ENCODE measurements at regions not wholly inside any gene's neighbourhood (a gene's known extent, or its start where the extent isn't known, plus 50 kb on each side); places are given as distances from the start of the nearest gene placed in this dataset.

DNA sequence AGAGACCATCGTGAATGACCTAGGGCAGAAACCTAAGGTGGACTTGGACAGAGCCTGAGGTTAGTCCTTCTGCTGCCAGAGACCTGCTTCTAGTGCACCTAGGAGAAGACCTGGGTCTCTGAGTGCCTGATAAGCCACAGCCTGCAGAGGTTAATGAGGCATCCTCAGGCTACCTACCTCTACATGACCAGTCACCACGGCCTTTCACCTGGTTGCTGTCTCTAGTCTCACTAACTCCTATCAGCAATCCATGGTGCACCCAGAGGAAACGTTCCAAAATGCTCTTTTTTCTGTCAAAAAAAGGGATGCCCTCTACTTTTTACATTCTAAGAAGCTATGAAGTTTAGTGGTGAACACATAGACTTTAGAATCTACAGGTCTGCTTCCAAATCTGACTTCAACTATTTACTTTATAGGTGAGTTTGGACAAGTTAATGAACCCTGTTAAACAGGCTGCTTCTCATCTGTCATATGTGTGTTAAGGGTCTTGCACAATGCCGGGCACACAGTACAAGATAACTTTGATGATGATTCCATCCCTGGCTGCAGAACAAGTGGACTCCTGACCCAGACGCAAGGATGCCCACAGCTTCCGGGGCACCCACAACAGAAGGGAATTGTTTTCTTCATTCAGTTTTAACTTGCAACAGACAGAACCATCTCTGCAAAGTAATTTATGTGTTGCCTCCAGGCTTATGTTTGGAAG, 469.9 kb upstream of the CDH5 start:
- no peak for DNase-seq

DNA sequence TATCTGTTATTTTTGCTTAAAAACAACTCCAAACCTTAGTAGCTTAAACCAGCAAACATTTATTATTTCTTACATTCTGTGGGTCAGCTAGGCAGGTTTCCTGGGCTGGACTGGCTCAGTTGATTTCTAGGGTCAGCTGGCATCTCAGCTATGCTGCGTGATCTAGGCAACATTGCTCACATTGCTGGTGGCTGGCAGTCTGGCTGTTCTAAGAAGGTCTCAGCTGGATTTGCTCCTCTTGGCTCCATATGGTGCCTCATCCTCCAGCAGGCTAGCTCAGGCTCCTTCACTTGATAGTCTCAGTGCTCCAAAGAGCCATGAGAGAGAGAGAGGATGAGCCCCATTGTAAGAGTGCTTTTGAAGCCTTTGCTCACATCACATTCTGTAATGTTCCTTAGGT, 470.6 kb upstream of the CDH5 start:
- DNase-seq: no peak

- no peak for DNase-seq
These were observed 471.0 kb upstream of the CDH5 start for GRCh38 chr16:65895486-65895885.

- DNase-seq: no peak
These were observed 476.3 kb upstream of the CDH5 start for GRCh38 chr16:65890203-65890602.

DNA sequence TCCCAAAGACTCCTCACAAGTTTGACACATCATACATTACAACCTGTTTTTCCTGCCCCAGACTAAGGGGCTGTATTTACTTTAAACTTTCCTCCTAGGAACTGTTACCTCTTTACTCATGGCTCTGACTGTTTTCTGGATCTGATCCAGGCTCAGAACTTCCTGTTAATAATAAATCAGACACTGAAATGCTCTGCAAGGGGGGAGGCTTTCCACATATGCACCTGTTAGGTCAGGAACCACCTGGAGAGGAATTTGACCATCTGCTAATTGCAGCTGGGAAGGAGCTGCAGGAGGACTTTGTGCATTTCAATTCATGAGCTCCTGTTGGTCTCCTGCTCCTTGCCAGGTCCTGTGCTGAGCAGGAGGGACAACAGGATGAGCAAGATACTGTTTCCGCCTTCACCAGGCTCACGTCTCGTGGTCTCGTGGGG, 476.9 kb upstream of the CDH5 start:
- peak in 2 of 3 donors; percentile 5 to 22 for DNase-seq

GRCh38 chr16:65888201-65888600, 478.3 kb upstream of the CDH5 start:
- DNase-seq: no peak

DNA sequence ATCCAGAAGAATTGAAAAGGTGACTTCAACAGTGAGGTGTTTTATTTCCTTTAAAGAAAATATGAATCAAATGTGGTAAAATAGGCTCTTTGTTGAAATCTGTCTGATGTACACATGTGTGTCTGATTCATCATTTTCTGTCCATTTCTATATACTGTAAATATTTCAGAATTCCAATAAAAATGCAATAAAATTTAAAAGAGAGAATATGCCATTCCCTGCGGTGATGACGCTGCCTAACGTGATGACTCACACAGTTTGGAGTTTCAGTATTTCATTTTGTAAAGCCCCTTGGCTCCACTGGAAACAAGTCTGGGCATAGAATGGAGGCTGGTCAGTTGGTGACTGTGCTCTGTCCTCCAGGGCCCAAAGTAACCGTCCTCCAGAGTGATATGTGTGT, 482.5 kb upstream of the CDH5 start:
- DNase-seq: peak in 1 of 3 donors; percentile 14

- DNase-seq: no peak
These were observed 488.1 kb upstream of the CDH5 start for GRCh38 chr16:65878347-65878746.

GRCh38 chr16:65876624-65877023, 489.9 kb upstream of the CDH5 start:
- DNase-seq: peak in 1 of 3 donors; percentile 6

DNA sequence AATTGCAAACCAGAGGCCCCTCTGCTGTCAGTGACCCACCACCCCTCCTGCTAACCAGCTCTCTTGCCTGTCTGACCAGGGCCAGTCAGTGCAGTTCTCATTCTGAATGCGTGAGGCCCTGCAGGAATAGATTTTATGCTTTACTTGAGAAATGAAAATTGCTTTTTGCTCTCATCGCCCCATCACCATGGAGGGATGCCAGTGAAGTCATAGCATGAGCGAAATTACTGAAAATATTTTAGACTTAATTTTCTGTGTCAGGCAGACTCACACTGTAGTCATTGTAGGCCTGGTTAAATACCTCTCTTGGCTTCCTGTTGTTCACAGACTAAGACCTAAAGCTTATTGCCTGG, 490.5 kb upstream of the CDH5 start:
- DNase-seq: peak; percentile 9 to 52 (median 35)

- DNase-seq: peak; percentile 7 to 28 (median 9)
These were observed 491.0 kb upstream of the CDH5 start for GRCh38 chr16:65875381-65876055.

GRCh38 chr16:65869261-65869660, 497.2 kb upstream of the CDH5 start:
- DNase-seq: no peak

DNA sequence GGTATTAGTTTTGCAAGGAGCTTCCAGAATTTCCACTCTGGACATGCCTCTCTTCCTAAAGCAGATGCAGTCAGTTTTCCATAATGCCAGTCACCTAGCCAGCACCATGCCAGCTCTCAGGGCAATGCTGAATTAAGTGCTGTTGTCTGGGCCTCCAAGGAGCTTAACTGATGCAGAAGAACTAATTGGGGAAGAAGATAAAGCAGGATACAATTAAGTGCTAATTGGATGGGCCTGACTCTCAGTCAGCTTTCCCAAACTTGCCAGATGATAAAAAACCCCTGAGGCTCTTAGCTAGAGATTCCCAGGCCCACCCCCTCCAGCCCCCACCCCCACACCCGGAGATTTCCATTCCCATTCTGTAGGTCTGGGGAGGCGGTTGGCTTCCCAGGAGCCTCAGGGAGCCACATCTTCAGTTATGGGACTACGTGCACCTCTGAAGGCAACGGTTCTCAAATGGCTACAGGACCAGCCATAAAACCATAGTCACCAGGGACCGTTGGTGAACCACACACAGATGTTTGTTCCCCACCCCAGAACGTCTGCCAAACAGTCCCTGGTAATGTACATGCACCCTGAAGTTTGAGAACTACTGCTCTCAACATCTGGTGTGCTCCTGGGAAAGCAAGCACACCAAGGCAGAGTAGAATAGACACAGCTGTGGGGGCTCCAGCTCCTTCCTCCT, 499.1 kb upstream of the CDH5 start:
- DNase-seq: no peak

- DNase-seq: no peak
These were observed 503.3 kb upstream of the CDH5 start for GRCh38 chr16:65863236-65863635.

DNA sequence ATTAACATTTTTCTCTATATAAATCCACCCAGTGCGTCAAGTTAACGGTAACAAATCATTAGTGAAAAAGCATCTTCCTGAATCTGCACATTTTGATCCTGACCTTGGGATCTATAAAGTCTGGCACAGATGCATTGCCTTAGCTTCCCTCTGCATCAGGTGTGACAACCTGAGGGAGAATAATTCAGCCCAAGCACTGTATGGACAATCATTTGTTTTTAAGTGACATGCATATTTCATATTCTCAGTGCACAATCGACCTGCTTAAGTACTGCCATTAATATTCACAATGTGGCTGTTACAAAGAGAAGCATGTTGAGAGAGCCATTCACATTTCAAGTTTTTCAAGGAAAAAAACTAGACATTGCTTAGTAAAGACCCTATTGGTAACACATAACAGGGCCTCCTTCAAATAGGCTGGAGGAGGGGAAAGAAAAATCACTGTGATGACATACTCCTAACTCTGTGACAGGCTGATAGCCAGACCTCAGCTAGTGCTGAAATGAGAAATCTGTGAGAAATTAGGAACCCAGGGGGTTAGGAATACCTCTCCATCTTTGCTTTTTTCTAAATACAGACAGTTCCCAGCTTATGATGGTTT, 505.3 kb upstream of the CDH5 start:
- DNase-seq: no peak

DNA sequence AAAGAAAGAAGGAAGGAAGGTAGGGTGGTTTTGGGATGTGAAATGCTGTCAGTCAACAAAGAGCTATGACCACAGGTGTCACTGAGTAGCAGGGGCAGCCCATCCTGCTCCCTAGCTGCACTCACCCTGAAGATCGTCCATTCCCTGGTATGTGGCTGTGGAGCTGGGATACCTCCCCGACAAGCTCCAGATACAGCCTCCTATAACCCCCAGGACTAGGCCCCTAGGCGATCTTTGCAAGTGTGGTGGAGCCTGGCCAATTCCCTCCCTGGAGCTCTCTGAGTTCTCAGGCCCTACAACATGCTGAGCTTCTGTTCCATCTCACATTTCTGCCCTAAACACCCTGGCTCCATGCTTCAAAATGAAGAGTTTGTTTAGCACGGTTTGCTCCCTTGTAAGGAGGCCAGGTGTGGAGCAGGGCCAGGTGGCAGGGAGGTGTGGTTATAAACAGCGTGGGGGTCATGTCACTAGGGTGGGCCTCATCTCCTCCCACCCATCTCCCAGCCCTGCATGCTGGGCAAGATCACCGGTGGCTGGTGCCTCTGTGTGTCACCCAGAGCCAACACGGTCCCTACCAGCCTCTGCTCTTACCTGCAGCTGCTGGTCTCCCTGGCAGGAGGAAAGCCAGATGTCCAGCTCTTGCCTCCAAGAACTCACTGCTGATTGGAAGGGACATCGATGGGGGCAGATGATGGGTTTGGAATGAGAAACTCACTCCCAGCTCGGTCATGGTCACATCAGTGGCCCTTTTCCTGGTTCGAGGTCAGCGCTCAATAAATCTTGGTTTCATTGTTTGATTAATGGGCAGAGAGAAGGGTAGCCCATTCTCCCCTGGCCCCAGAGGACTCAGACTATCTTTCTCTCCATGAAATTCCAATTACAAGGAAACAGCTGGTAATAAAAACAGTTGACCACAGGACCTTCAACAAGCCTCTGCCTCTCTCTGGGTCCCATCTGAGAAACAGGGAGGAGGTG, 511.0 kb upstream of the CDH5 start:
- no peak for DNase-seq

DNA sequence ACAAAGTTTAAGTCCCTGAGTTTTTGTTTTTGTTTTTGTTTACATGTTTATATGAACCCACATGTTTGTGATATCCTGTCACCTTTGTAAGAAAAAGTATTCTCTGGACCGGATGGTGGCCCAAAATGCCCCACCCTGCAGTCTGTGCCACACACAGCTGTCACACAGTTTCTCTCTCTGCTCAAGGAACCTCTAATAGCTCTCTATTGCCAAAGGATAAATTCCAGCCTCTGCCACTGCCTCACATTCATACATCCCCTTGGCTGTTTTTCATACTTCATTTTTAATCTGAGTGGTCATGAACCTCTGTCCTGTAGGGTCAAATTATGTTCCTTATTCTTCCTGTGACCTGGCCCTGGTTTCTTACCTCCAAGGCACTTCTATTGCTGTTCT, 520.3 kb upstream of the CDH5 start:
- DNase-seq: no peak

- DNase-seq: peak in 2 of 3 donors; percentile 11
These were observed 520.9 kb upstream of the CDH5 start for GRCh38 chr16:65845466-65846209.

GRCh38 chr16:65843941-65844340, 522.5 kb upstream of the CDH5 start:
- no peak for DNase-seq

GRCh38 chr16:65842067-65842466, 524.4 kb upstream of the CDH5 start:
- no peak for DNase-seq

DNA sequence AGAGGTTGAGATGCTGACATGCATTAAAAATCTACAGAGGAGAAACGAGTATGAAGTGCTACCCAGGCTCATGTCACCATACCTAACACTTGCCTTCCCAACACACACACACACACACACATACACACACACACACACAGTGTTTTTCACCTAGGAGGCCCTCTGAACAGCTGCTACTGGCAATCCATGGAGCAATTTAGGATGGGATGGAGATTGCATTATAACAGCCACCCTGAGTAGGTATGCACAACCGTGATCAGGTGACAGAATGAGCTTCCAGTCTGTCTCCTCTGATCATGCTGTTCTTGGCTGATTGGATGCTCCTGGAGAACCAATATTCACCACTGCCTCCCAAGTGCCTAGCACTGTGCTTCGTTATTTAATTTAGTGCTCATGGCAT, 528.5 kb upstream of the CDH5 start:
- DNase-seq: no peak

Data from muscle of back (tissue), 3 donors.